ENCODE measurements at regions not wholly inside any gene's neighbourhood (a gene's known extent, or its start where the extent isn't known, plus 50 kb on each side); places are given as distances from the start of the nearest gene placed in this dataset.

- ChIA-PET CTCF (interaction anchor here (0.6 to 1.2 kb wide), 3 partner anchors 17 to 334 kb away, joined by 3 to 4 read pairs (median 3); no protein-coding TSS in a partner anchor), POLR2A (no interaction called here)
- Mint-ChIP-seq H3K4me3 (peak overlapping the region in 4 of 10 donors; percentile 2 to 29 (median 23)), H3K27ac (peak overlapping the region in 4 of 9 donors; percentile 24 to 65 (median 49)), H3K36me3 (peaks cover 0 to 6% (median 4%) of the 10 kb centered on the region in 5 donors), H3K9me3 (peaks cover 0 to 4% (median 0%) of the 10 kb centered on the region in 11 donors), H3K4me1 (peaks cover 16 to 35% (median 25%) of the 10 kb centered on the region in 7 donors), H3K27me3 (no peaks in the 10 kb centered on the region)
- intact Hi-C loops (cut with micrococcal nuclease) = no loop called here
- Histone ChIP-seq H3K9me3 (ENCODE audit: control insufficient read depth in 2 of 3, low read length in 3 of 3) (no peaks in the 10 kb centered on the region), H3K4me1 (ENCODE audit: control insufficient read depth in 2 of 2, insufficient read depth in 2 of 2, low read length in 2 of 2) (peaks cover 12 to 16% of the 10 kb centered on the region in 2 donors), H3K27me3 (ENCODE audit: control insufficient read depth in 2 of 2, insufficient read depth in 2 of 2, low read length in 2 of 2) (no peaks in the 10 kb centered on the region), H3K27ac (ENCODE audit: low read depth, low read length) (no peak overlapping the region), H3K4me3 (ENCODE audit: low read length) (no peak overlapping the region), H3K36me3 (ENCODE audit: control insufficient read depth in 2 of 3, insufficient read depth in 3 of 3, low read length in 3 of 3) (no peaks in the 10 kb centered on the region)
- DNase-seq (no peak), ATAC-seq (peak; percentile 32)
These were observed 274.8 kb upstream of the TRIB2 start for GRCh38 chr2:12441750-12442475.

- ChIA-PET CTCF (interaction anchor here (0.6 to 1.2 kb wide), 4 partner anchors 9 to 335 kb away, joined by 3 to 4 read pairs (median 3); no protein-coding TSS in a partner anchor), POLR2A (interaction anchor here (0.6 to 1.0 kb wide), 3 partner anchors 9 to 273 kb away, joined by 3 to 4 read pairs (median 3); no protein-coding TSS in a partner anchor)
- intact Hi-C loops (cut with micrococcal nuclease) = no loop called here
- H3K4me3 ChIP-seq (ENCODE audit: low read length) = no peak overlapping the region
- peak overlapping the region in 3 of 9 donors; percentile 12 to 65 (median 24) for H3K27ac Mint-ChIP-seq
- no peaks in the 10 kb centered on the region for H3K36me3 ChIP-seq (ENCODE audit: control insufficient read depth in 2 of 3, insufficient read depth in 3 of 3, low read length in 3 of 3)
- no peaks in the 10 kb centered on the region for H3K9me3 ChIP-seq (ENCODE audit: control insufficient read depth in 2 of 3, low read length in 3 of 3)
- no peak overlapping the region for H3K27ac ChIP-seq (ENCODE audit: low read depth, low read length)
- no peak for DNase-seq
- peaks cover 16 to 31% (median 24%) of the 10 kb centered on the region in 7 donors for H3K4me1 Mint-ChIP-seq
- peaks cover 0 to 6% (median 4%) of the 10 kb centered on the region in 5 donors for H3K36me3 Mint-ChIP-seq
- peaks cover 0 to 4% (median 0%) of the 10 kb centered on the region in 11 donors for H3K9me3 Mint-ChIP-seq
- H3K4me3 Mint-ChIP-seq = peak overlapping the region in 1 of 10 donors; percentile 29
- H3K27me3 ChIP-seq (ENCODE audit: control insufficient read depth in 2 of 2, insufficient read depth in 2 of 2, low read length in 2 of 2) = no peaks in the 10 kb centered on the region
- no peaks in the 10 kb centered on the region for H3K27me3 Mint-ChIP-seq
- peak; percentile 50 for ATAC-seq
- H3K4me1 ChIP-seq (ENCODE audit: control insufficient read depth in 2 of 2, insufficient read depth in 2 of 2, low read length in 2 of 2) = peaks cover 10 to 12% of the 10 kb centered on the region in 2 donors
These were observed 274.3 kb upstream of the TRIB2 start for GRCh38 chr2:12442476-12442847.

- Histone ChIP-seq H3K36me3 (ENCODE audit: control insufficient read depth in 2 of 3, insufficient read depth in 3 of 3, low read length in 3 of 3) (no peaks in the 10 kb centered on the region), H3K27ac (ENCODE audit: low read depth, low read length) (no peak overlapping the region), H3K4me1 (ENCODE audit: control insufficient read depth in 2 of 2, insufficient read depth in 2 of 2, low read length in 2 of 2) (peaks cover 9 to 10% of the 10 kb centered on the region in 2 donors), H3K4me3 (ENCODE audit: low read length) (no peak overlapping the region), H3K9me3 (ENCODE audit: control insufficient read depth in 2 of 3, low read length in 3 of 3) (no peaks in the 10 kb centered on the region), H3K27me3 (ENCODE audit: control insufficient read depth in 2 of 2, insufficient read depth in 2 of 2, low read length in 2 of 2) (no peaks in the 10 kb centered on the region)
- Mint-ChIP-seq H3K27ac (no peak overlapping the region), H3K4me3 (no peak overlapping the region), H3K36me3 (peaks cover 0 to 5% (median 0%) of the 10 kb centered on the region in 5 donors), H3K27me3 (no peaks in the 10 kb centered on the region), H3K9me3 (peaks cover 0 to 7% (median 0%) of the 10 kb centered on the region in 11 donors), H3K4me1 (peaks cover 19 to 46% (median 29%) of the 10 kb centered on the region in 7 donors)
- ATAC-seq (no peak), DNase-seq (no peak)
- ChIA-PET POLR2A (no interaction called here), CTCF (interaction anchor here (0.6 kb wide), 1 partner anchor 55 kb away, joined by 3 read pairs; no protein-coding TSS in a partner anchor)
- intact Hi-C loops (cut with micrococcal nuclease) = no loop called here
These were observed 267.8 kb upstream of the TRIB2 start for GRCh38 chr2:12448846-12449505.

GRCh38 chr2:12451726-12452125 lies 265.0 kb upstream of the TRIB2 start:
- Mint-ChIP-seq H3K4me3 (peak overlapping the region; percentile 54 to 80 (median 73)), H3K36me3 (peaks cover 0 to 5% (median 0%) of the 10 kb centered on the region in 5 donors), H3K9me3 (peaks cover 0 to 7% (median 0%) of the 10 kb centered on the region in 11 donors), H3K27ac (peak overlapping the region; percentile 61 to 89 (median 83)), H3K27me3 (no peaks in the 10 kb centered on the region), H3K4me1 (peaks cover 21 to 57% (median 39%) of the 10 kb centered on the region in 7 donors)
- Histone ChIP-seq H3K4me1 (ENCODE audit: control insufficient read depth in 2 of 2, insufficient read depth in 2 of 2, low read length in 2 of 2) (peaks cover 11 to 12% of the 10 kb centered on the region in 2 donors), H3K36me3 (ENCODE audit: control insufficient read depth in 2 of 3, insufficient read depth in 3 of 3, low read length in 3 of 3) (no peaks in the 10 kb centered on the region), H3K27me3 (ENCODE audit: control insufficient read depth in 2 of 2, insufficient read depth in 2 of 2, low read length in 2 of 2) (no peaks in the 10 kb centered on the region), H3K27ac (ENCODE audit: low read depth, low read length) (peak overlapping the region; percentile 36), H3K9me3 (ENCODE audit: control insufficient read depth in 2 of 3, low read length in 3 of 3) (no peaks in the 10 kb centered on the region), H3K4me3 (ENCODE audit: low read length) (peak overlapping the region; percentile 29)
- peak; percentile 39 for ATAC-seq
- intact Hi-C loops (cut with micrococcal nuclease) = loop anchor here (2.0 kb wide), 2 partner anchors 15 to 21 kb away; no protein-coding TSS in a partner anchor
- POLR2A ChIA-PET = interaction anchor here (0.9 to 1.2 kb wide), 4 partner anchors 9 to 265 kb away, joined by 3 to 8 read pairs (median 4); partner anchors contain the start of gene TRIB2
- CTCF ChIA-PET = interaction anchor here (0.8 to 1.9 kb wide), 4 partner anchors 14 to 265 kb away, joined by 3 to 8 read pairs (median 4); partner anchors contain the start of gene TRIB2
- DNase-seq = peak in 1 of 9 donors; percentile 22

- Histone ChIP-seq H3K36me3 (ENCODE audit: control insufficient read depth in 2 of 3, insufficient read depth in 3 of 3, low read length in 3 of 3) (no peaks in the 10 kb centered on the region), H3K4me3 (ENCODE audit: low read length) (peak overlapping the region; percentile 29), H3K27ac (ENCODE audit: low read depth, low read length) (peak overlapping the region; percentile 36), H3K9me3 (ENCODE audit: control insufficient read depth in 2 of 3, low read length in 3 of 3) (no peaks in the 10 kb centered on the region), H3K4me1 (ENCODE audit: control insufficient read depth in 2 of 2, insufficient read depth in 2 of 2, low read length in 2 of 2) (peaks cover 16% of the 10 kb centered on the region in 2 donors), H3K27me3 (ENCODE audit: control insufficient read depth in 2 of 2, insufficient read depth in 2 of 2, low read length in 2 of 2) (no peaks in the 10 kb centered on the region)
- intact Hi-C loops (cut with micrococcal nuclease) = loop anchor here in 1 of 2 donors (2.0 kb wide), 1 partner anchor 21 kb away; no protein-coding TSS in a partner anchor
- H3K4me1 Mint-ChIP-seq = peaks cover 25 to 59% (median 43%) of the 10 kb centered on the region in 7 donors
- POLR2A ChIA-PET = interaction anchor here (0.9 to 1.2 kb wide), 4 partner anchors 9 to 265 kb away, joined by 3 to 8 read pairs (median 4); partner anchors contain the start of gene TRIB2
- no peaks in the 10 kb centered on the region for H3K27me3 Mint-ChIP-seq
- peaks cover 0 to 7% (median 0%) of the 10 kb centered on the region in 11 donors for H3K9me3 Mint-ChIP-seq
- peak; percentile 37 for ATAC-seq
- CTCF ChIA-PET = interaction anchor here (1.0 to 1.9 kb wide), 2 partner anchors 83 to 264 kb away, joined by 3 to 8 read pairs; partner anchors contain the start of gene TRIB2
- H3K27ac Mint-ChIP-seq = peak overlapping the region; percentile 61 to 89 (median 83)
- DNase-seq = no peak
- H3K36me3 Mint-ChIP-seq = peaks cover 0 to 5% (median 0%) of the 10 kb centered on the region in 5 donors
- peak overlapping the region; percentile 54 to 80 (median 73) for H3K4me3 Mint-ChIP-seq
These were observed 264.6 kb upstream of the TRIB2 start for GRCh38 chr2:12452185-12452584.

GRCh38 chr2:12453731-12454130 lies 263.0 kb upstream of the TRIB2 start:
- no peak for ATAC-seq
- Histone ChIP-seq H3K27me3 (ENCODE audit: control insufficient read depth in 2 of 2, insufficient read depth in 2 of 2, low read length in 2 of 2) (no peaks in the 10 kb centered on the region), H3K36me3 (ENCODE audit: control insufficient read depth in 2 of 3, insufficient read depth in 3 of 3, low read length in 3 of 3) (no peaks in the 10 kb centered on the region), H3K9me3 (ENCODE audit: control insufficient read depth in 2 of 3, low read length in 3 of 3) (no peaks in the 10 kb centered on the region), H3K27ac (ENCODE audit: low read depth, low read length) (no peak overlapping the region), H3K4me3 (ENCODE audit: low read length) (no peak overlapping the region), H3K4me1 (ENCODE audit: control insufficient read depth in 2 of 2, insufficient read depth in 2 of 2, low read length in 2 of 2) (peaks cover 18 to 22% of the 10 kb centered on the region in 2 donors)
- POLR2A ChIA-PET = interaction anchor here (0.9 kb wide), 1 partner anchor 17 kb away, joined by 4 read pairs; no protein-coding TSS in a partner anchor
- Mint-ChIP-seq H3K27me3 (no peaks in the 10 kb centered on the region), H3K9me3 (peaks cover 0 to 7% (median 0%) of the 10 kb centered on the region in 11 donors), H3K27ac (peak overlapping the region in 3 of 9 donors; percentile 45 to 83 (median 62)), H3K4me1 (peaks cover 29 to 66% (median 47%) of the 10 kb centered on the region in 7 donors), H3K4me3 (no peak overlapping the region), H3K36me3 (peaks cover 0 to 5% (median 0%) of the 10 kb centered on the region in 5 donors)
- intact Hi-C loops (cut with micrococcal nuclease) = loop anchor here in 1 of 2 donors (2.0 kb wide), 1 partner anchor 23 kb away; no protein-coding TSS in a partner anchor
- no peak for DNase-seq
- CTCF ChIA-PET = interaction anchor here (0.8 to 1.9 kb wide), 3 partner anchors 20 to 263 kb away, joined by 3 to 8 read pairs (median 4); partner anchors contain the start of gene TRIB2

Data from naive thymus-derived CD4-positive, alpha-beta T cell (primary cell).